DOHH2 (cell line): ENCODE measurements at regions not wholly inside any gene's neighbourhood (a gene's known extent, or its start where the extent isn't known, plus 50 kb on each side); places are given as distances from the start of the nearest gene placed in this dataset.

Experiments
- H3F3A ChIP-seq: fragments of 200-600 bp; sonication (generic), shearing (Covaris generic); 2 replicates; pipeline ENCODE4 v1.6.0; 2016; ENCODE audit warnings: antibody characterized with exemption, mild to moderate bottlenecking; ENCODE audit not compliant: control insufficient read depth, insufficient read depth
- H3K27ac ChIP-seq: fragments of 200-600 bp; sonication (generic); 2 replicates; pipeline ENCODE4 v1.5.1; 2014; ENCODE audit warnings: low read depth, mild to moderate bottlenecking, low read length, moderate library complexity
- H3K27me3 ChIP-seq: fragments of 200-600 bp; sonication (generic); 2 replicates; pipeline ENCODE4 v1.6.1; 2014; ENCODE audit warnings: mild to moderate bottlenecking, low read length, mixed read lengths; ENCODE audit not compliant: control insufficient read depth
- H3K36me3 ChIP-seq: fragments of 200-600 bp; sonication (generic); 2 replicates; pipeline ENCODE4 v1.6.1; 2014; ENCODE audit warnings: mild to moderate bottlenecking, low read length, moderate library complexity, mixed read lengths; ENCODE audit not compliant: control insufficient read depth
- H3K4me1 ChIP-seq: fragments of 200-600 bp; sonication (generic); 2 replicates; pipeline ENCODE4 v1.6.1; 2014; ENCODE audit warnings: mild to moderate bottlenecking, low read length, mixed read lengths; ENCODE audit not compliant: control insufficient read depth
- H3K4me2 ChIP-seq: fragments of 200-600 bp; sonication (generic); 2 replicates; pipeline ENCODE4 v1.6.0; 2014; ENCODE audit warnings: mild to moderate bottlenecking, low read length, moderate library complexity
- H3K4me3 ChIP-seq: fragments of 200-600 bp; sonication (generic); 2 replicates; pipeline ENCODE4 v1.5.1; 2014; ENCODE audit warnings: mild to moderate bottlenecking, low read length, mixed read lengths
- H3K79me2 ChIP-seq: fragments of 200-600 bp; sonication (generic); 2 replicates; pipeline ENCODE4 v1.6.1; 2014; ENCODE audit warnings: mild to moderate bottlenecking, low read length, mixed read lengths; ENCODE audit not compliant: control insufficient read depth
- H3K9me2 ChIP-seq: fragments of 200-600 bp; sonication (generic); replicated peaks from 2 replicates; pipeline ENCODE4 v1.6.1; 2014; ENCODE audit warnings: mild to moderate bottlenecking, low read length, mixed read lengths; ENCODE audit not compliant: control insufficient read depth
- H3K9me3 ChIP-seq: fragments of 200-600 bp; sonication (generic); 2 replicates; pipeline ENCODE4 v1.6.1; 2014; ENCODE audit warnings: antibody characterized with exemption, low read length, mixed read lengths; ENCODE audit not compliant: control insufficient read depth, insufficient read depth
- H4K20me1 ChIP-seq: fragments of 200-600 bp; sonication (generic); 2 replicates; pipeline ENCODE4 v1.6.0; 2014; ENCODE audit warnings: low read depth, mild to moderate bottlenecking, antibody characterized with exemption, low read length, moderate library complexity; ENCODE audit not compliant: control insufficient read depth, insufficient read depth
- CTCF ChIP-seq: fragments of 200-600 bp; sonication (generic); IDR thresholded peaks from one replicate; pipeline ENCODE4 v1.5.1; 2014; ENCODE audit warnings: antibody characterized with exemption, mild to moderate bottlenecking, low read depth, low read length; ENCODE audit not compliant: poor library complexity, severe bottlenecking
- EZH2phosphoT487 ChIP-seq: fragments of 200-600 bp; sonication (generic); IDR thresholded peaks from 2 replicates; pipeline ENCODE4 v1.6.1; 2017; ENCODE audit warnings: borderline replicate concordance, mild to moderate bottlenecking, antibody characterized with exemption, low read length, moderate library complexity, mixed read lengths

- Histone ChIP-seq H3K9me2 (no peaks in the 10 kb centered on the region; the same call in 1 of the 2 replicates), H3K27me3 (no peaks in the 10 kb centered on the region), H3K36me3 (no peaks in the 10 kb centered on the region), H3K27ac (no peak overlapping the region), H3K79me2 (no peaks in the 10 kb centered on the region), H3K4me1 (peaks cover 7% of the 10 kb centered on the region), H3K4me2 (no peak overlapping the region), H3K4me3 (no peak overlapping the region), H3K9me3 (no peaks in the 10 kb centered on the region), H3F3A (no peaks in the 10 kb centered on the region), H4K20me1 (no peaks in the 10 kb centered on the region)
- TF ChIP-seq CTCF: no peak
- TF ChIP-seq EZH2phosphoT487: no peak
Observed at GRCh38 chr16:13332713-13333255, 431.4 kb downstream of the SHISA9 start.

- H3K36me3 ChIP-seq: no peaks in the 10 kb centered on the region
- H3K79me2 ChIP-seq: no peaks in the 10 kb centered on the region
- H3K4me1 ChIP-seq: peaks cover 7% of the 10 kb centered on the region
- no peaks in the 10 kb centered on the region for H4K20me1 ChIP-seq
- no peak for TF ChIP-seq CTCF
- no peak for TF ChIP-seq EZH2phosphoT487
- H3K9me2 ChIP-seq: no peaks in the 10 kb centered on the region; the same call in 1 of the 2 replicates
- no peaks in the 10 kb centered on the region for H3K9me3 ChIP-seq
- H3K27me3 ChIP-seq: no peaks in the 10 kb centered on the region
- H3K4me2 ChIP-seq: no peak overlapping the region
- no peaks in the 10 kb centered on the region for H3F3A ChIP-seq
- no peak overlapping the region for H3K27ac ChIP-seq
- no peak overlapping the region for H3K4me3 ChIP-seq
Observed at GRCh38 chr16:13333336-13333735, 431.9 kb downstream of the SHISA9 start.

- Histone ChIP-seq H3K36me3 (no peaks in the 10 kb centered on the region), H3K27me3 (no peaks in the 10 kb centered on the region), H3K4me3 (no peak overlapping the region), H3K9me2 (no peaks in the 10 kb centered on the region; the same call in 1 of the 2 replicates), H3K4me2 (no peak overlapping the region), H3K27ac (no peak overlapping the region), H4K20me1 (no peaks in the 10 kb centered on the region), H3K79me2 (no peaks in the 10 kb centered on the region), H3F3A (no peaks in the 10 kb centered on the region), H3K9me3 (no peaks in the 10 kb centered on the region), H3K4me1 (peaks cover 7% of the 10 kb centered on the region)
- TF ChIP-seq CTCF (no peak), EZH2phosphoT487 (no peak)
Observed at GRCh38 chr16:13335879-13336278, 434.5 kb downstream of the SHISA9 start.

GRCh38 chr16:13336335-13336734, 434.9 kb downstream of the SHISA9 start:
- Histone ChIP-seq H3K79me2 (no peaks in the 10 kb centered on the region), H3F3A (no peaks in the 10 kb centered on the region), H3K27ac (no peak overlapping the region)

More at GRCh38 chr16:13336335-13336734, 434.9 kb downstream of the SHISA9 start:
- Histone ChIP-seq H3K36me3 (no peaks in the 10 kb centered on the region), H3K4me2 (no peak overlapping the region), H3K9me3 (no peaks in the 10 kb centered on the region), H3K4me1 (peaks cover 7% of the 10 kb centered on the region), H3K9me2 (no peaks in the 10 kb centered on the region; the same call in 1 of the 2 replicates), H4K20me1 (no peaks in the 10 kb centered on the region), H3K4me3 (no peak overlapping the region), H3K27me3 (no peaks in the 10 kb centered on the region)
- TF ChIP-seq EZH2phosphoT487: no peak
- TF ChIP-seq CTCF: no peak
